MM.1S (cell line): ENCODE measurements at regions not wholly inside any gene's neighbourhood (a gene's known extent, or its start where the extent isn't known, plus 50 kb on each side); places are given as distances from the start of the nearest gene placed in this dataset.

Source experiments
- DNase-seq: peaks from one replicate; pipeline ENCODE4 v3.0.0-alpha.2; 2015
- H2AFZ ChIP-seq: fragments of 300-600 bp; sonication (generic); 2 replicates; pipeline ENCODE4 v1.6.0; 2016; ENCODE audit warnings: antibody characterized with exemption, low read length
- H3F3A ChIP-seq: fragments of 300-600 bp; sonication (generic); 2 replicates; pipeline ENCODE4 v1.6.1; 2016; ENCODE audit warnings: mild to moderate bottlenecking, antibody characterized with exemption, low read length, moderate library complexity, mixed read lengths; ENCODE audit not compliant: insufficient read depth
- H3K27ac ChIP-seq: fragments of 300-600 bp; sonication (generic); 2 replicates; pipeline ENCODE4 v1.5.1; 2016; ENCODE audit warnings: mild to moderate bottlenecking, low read length
- H3K27me3 ChIP-seq: fragments of 300-600 bp; sonication (generic); replicated peaks from 2 replicates; pipeline ENCODE4 v1.6.0; 2016; ENCODE audit warnings: low read length; ENCODE audit not compliant: insufficient read depth
- H3K36me3 ChIP-seq: fragments of 300-600 bp; sonication (generic); replicated peaks from 2 replicates; pipeline ENCODE4 v1.6.1; 2016; ENCODE audit warnings: mild to moderate bottlenecking, low read length, mixed read lengths; ENCODE audit not compliant: insufficient read depth
- H3K4me1 ChIP-seq: fragments of 300-600 bp; sonication (generic); 2 replicates; pipeline ENCODE4 v1.6.1; 2016; ENCODE audit warnings: low read length, mixed read lengths
- H3K4me2 ChIP-seq: fragments of 300-600 bp; sonication (generic); 2 replicates; pipeline ENCODE4 v1.6.0; 2016; ENCODE audit warnings: low read depth, low read length
- H3K4me3 ChIP-seq: fragments of 300-600 bp; sonication (generic); 2 replicates; pipeline ENCODE4 v1.5.1; 2016; ENCODE audit warnings: low read length, mixed read lengths
- H3K79me2 ChIP-seq: fragments of 300-600 bp; sonication (generic); 2 replicates; pipeline ENCODE4 v1.6.1; 2016; ENCODE audit warnings: mixed run types, low read length, mixed read lengths
- H3K9ac ChIP-seq: fragments of 300-600 bp; sonication (generic); 2 replicates; pipeline ENCODE4 v1.6.1; 2016; ENCODE audit warnings: low read length, mixed read lengths
- H3K9me2 ChIP-seq: fragments of 300-600 bp; sonication (generic); replicated peaks from 2 replicates; pipeline ENCODE4 v1.6.1; 2016; ENCODE audit warnings: mild to moderate bottlenecking, low read length, mixed read lengths; ENCODE audit not compliant: insufficient read depth
- H3K9me3 ChIP-seq: fragments of 300-600 bp; sonication (generic); replicated peaks from 2 replicates; pipeline ENCODE4 v1.6.1; 2016; ENCODE audit warnings: mild to moderate bottlenecking, low read length, mixed read lengths; ENCODE audit not compliant: insufficient read depth
- H4K20me1 ChIP-seq: fragments of 300-600 bp; sonication (generic); 2 replicates; pipeline ENCODE4 v1.6.1; 2016; ENCODE audit warnings: mild to moderate bottlenecking, low read length, moderate library complexity, mixed read lengths; ENCODE audit not compliant: insufficient read depth
- CTCF ChIP-seq: fragments of 300-600 bp; sonication (generic); IDR thresholded peaks from 2 replicates; pipeline ENCODE4 v1.5.1; 2016; ENCODE audit warnings: antibody characterized with exemption, low read length, mixed read lengths
- EZH2 ChIP-seq: fragments of 300-600 bp; sonication (generic); optimal IDR thresholded peaks from 2 replicates; pipeline ENCODE3; 2017; ENCODE audit warnings: low read depth, mild to moderate bottlenecking, antibody characterized with exemption, low read length, mixed read lengths
- EZH2phosphoT487 ChIP-seq: fragments of 300-600 bp; sonication (generic); IDR thresholded peaks from 2 replicates; pipeline ENCODE4 v1.6.1; 2018; ENCODE audit warnings: antibody characterized with exemption, low read length

- no peak overlapping the region for H3K4me3 ChIP-seq
- no peak for TF ChIP-seq EZH2phosphoT487
- TF ChIP-seq CTCF = no peak
- TF ChIP-seq EZH2 = no peak
- H3K79me2 ChIP-seq = no peaks in the 10 kb centered on the region
- no peak overlapping the region for H2AFZ ChIP-seq
- H3K9me2 ChIP-seq = no peaks in the 10 kb centered on the region
- no peaks in the 10 kb centered on the region for H3K9me3 ChIP-seq
- no peaks in the 10 kb centered on the region for H3K36me3 ChIP-seq
- peaks cover 99% of the 10 kb centered on the region for H3K27me3 ChIP-seq
- no peak overlapping the region for H3K9ac ChIP-seq
- no peaks in the 10 kb centered on the region for H3F3A ChIP-seq
- H4K20me1 ChIP-seq = no peaks in the 10 kb centered on the region
- H3K4me1 ChIP-seq = no peaks in the 10 kb centered on the region
- DNase-seq = no peak
- H3K27ac ChIP-seq = no peak overlapping the region
- no peak overlapping the region for H3K4me2 ChIP-seq
Measured at GRCh38 chr1:5430911-5431697, 561.1 kb downstream of the NPHP4 start.

GRCh38 chr1:5430136-5430535, 562.1 kb downstream of the NPHP4 start:
- no peaks in the 10 kb centered on the region for H3K4me1 ChIP-seq
- H3K27ac ChIP-seq = no peak overlapping the region
- TF ChIP-seq CTCF (no peak), EZH2 (no peak), EZH2phosphoT487 (no peak)
- H3K79me2 ChIP-seq = no peaks in the 10 kb centered on the region
- no peaks in the 10 kb centered on the region for H3K9me2 ChIP-seq
- peaks cover 99% of the 10 kb centered on the region for H3K27me3 ChIP-seq
- H3K9me3 ChIP-seq = no peaks in the 10 kb centered on the region
- H3K4me3 ChIP-seq = no peak overlapping the region
- no peaks in the 10 kb centered on the region for H4K20me1 ChIP-seq
- no peaks in the 10 kb centered on the region for H3K36me3 ChIP-seq
- H3F3A ChIP-seq = no peaks in the 10 kb centered on the region
- no peak overlapping the region for H2AFZ ChIP-seq
- DNase-seq = no peak
- H3K4me2 ChIP-seq = no peak overlapping the region
- no peak overlapping the region for H3K9ac ChIP-seq

GRCh38 chr1:5428351-5428750, 563.9 kb downstream of the NPHP4 start:
- Histone ChIP-seq H3K9ac (no peak overlapping the region), H4K20me1 (no peaks in the 10 kb centered on the region), H3K4me1 (no peaks in the 10 kb centered on the region), H3K4me2 (no peak overlapping the region), H2AFZ (no peak overlapping the region), H3K27ac (no peak overlapping the region), H3K36me3 (no peaks in the 10 kb centered on the region), H3K27me3 (peaks cover 99% of the 10 kb centered on the region), H3K79me2 (no peaks in the 10 kb centered on the region), H3K9me3 (no peaks in the 10 kb centered on the region), H3K9me2 (no peaks in the 10 kb centered on the region), H3F3A (no peaks in the 10 kb centered on the region), H3K4me3 (no peak overlapping the region)
- TF ChIP-seq EZH2phosphoT487 = no peak
- TF ChIP-seq CTCF = no peak
- no peak for DNase-seq
